NCI-H82 treated with DMSO at 0.1 percent for 48 hours (cell line): ENCODE measurements at regions not wholly inside any gene's neighbourhood (a gene's known extent, or its start where the extent isn't known, plus 50 kb on each side); places are given as distances from the start of the nearest gene placed in this dataset.
A peak's percentile ranks its signal among the peaks of the same experiment; 100 is the strongest.

Experiments
- DNase-seq: peaks from one replicate; lab custom pipeline; 2025; ENCODE audit not compliant: unreplicated experiment; lab: John Stamatoyannopoulos, UW

- peak; percentile 65 for DNase-seq
These were observed 110.7 kb downstream of the BTG1 start for GRCh38 chr12:92034858-92035401.

DNA sequence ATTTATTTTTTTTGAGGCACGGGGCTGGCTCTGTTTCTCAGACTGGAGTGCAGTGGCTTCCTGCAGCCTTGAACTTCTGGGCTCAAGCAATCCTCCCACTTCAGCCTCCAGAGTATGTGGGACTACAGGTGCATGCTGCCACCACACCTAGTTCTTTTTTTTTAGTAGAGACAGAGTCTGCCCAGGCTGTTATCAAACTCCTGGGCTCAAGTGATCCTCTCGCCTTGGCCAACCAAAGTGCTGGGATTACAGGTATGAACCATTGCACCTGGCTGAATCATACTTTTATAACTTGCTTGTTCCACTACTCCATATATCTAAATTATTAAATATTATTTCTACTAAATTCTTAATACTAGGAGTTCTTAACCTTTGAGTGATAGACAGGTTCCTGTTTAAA is 111.6 kb downstream of the BTG1 start:
- no peak for DNase-seq

DNA sequence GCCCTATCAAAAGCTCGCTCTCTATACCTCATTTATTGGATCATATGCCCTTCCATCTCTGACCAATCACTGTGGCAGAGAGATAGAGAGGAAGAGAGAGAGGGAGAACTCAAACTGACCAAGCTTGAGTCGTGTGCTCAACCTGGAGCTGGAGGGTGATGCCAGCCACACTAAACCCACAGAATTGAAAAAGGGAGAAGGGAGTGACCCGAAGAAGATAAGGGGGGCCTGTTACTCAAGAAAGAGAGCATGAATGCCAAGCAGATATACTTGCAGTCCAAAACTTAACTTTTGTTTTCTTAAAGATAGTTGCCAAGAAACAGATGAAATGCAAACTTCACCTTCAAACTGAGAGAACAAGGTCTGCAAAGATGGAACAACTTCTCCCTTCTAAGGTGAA is 112.7 kb downstream of the BTG1 start:
- no peak for DNase-seq

GRCh38 chr12:92032101-92032500 is 113.5 kb downstream of the BTG1 start:
- DNase-seq, result no peak

DNA sequence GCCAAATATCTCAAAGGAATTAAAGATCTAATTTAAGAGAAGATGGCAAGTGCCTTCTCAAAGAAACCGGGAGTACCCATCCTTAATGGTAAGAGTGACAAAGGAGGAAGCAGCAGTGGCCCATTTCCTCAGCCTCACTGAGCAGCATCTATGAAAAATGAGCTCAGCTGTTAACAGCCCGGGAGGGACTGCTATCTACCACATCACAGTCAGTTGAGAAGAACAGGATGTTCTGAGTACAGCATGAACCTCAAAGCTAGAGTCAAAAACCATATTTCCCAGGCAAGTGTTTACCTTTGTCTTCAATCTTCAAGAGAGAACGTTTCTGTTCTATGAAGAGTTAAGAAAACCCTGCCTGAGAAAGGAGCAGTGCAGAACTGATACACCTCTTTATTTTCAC is 115.0 kb downstream of the BTG1 start:
- no peak for DNase-seq

DNA sequence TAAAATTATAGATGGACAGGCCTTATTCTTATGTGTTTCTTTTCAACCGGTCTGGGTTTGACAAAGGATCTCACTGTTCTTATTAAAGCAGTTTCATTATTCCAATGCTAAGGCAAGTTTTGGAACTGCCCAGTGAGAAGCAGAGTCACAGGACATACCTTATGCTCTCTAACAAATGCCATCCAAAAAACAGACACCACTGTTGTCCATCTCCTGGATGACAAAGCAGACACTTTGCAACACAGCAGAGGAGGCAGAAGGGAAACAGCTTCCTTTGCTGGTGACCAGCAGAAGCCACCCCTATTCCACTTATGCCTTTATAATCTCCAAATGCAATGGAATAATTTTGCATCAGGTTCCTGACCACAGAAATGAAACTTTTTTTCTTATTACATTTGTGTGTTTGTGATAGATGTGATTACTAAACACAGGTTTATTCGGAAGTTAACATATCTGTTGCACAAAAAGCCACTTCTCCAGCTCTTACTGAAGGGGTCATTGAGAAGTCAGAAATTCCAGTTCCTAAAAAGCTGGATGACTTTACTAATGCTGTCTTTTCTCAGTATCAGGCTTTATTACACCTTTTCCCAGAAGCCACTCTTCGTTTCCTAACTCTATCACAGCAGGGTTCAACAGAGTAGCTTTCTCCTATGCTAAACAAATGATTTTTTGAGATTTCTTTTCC is 115.6 kb downstream of the BTG1 start:
- DNase-seq, result no peak

DNA sequence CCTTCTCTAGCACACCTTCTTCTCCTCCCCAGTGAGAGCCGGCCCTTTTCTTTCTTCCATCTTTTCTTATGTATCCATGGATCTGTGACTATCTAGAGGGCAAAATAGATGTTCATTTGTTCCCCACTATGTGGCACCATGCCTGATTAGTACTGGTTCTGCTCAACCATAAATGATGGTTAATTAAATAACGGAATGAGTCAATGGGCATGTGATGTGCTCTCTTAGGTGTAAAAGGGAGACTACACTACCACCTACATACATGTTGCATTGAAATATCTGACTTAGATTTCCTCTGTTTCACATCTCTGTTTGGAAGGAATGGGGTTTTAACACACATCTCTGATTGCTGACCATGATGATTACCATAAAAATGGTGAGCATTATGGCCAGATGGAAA is 116.5 kb downstream of the BTG1 start:
- DNase-seq, result no peak

- DNase-seq, result no peak
These were observed 117.3 kb downstream of the BTG1 start for GRCh38 chr12:92028441-92028709.

- DNase-seq, result no peak
These were observed 117.8 kb downstream of the BTG1 start for GRCh38 chr12:92027701-92028440.

DNA sequence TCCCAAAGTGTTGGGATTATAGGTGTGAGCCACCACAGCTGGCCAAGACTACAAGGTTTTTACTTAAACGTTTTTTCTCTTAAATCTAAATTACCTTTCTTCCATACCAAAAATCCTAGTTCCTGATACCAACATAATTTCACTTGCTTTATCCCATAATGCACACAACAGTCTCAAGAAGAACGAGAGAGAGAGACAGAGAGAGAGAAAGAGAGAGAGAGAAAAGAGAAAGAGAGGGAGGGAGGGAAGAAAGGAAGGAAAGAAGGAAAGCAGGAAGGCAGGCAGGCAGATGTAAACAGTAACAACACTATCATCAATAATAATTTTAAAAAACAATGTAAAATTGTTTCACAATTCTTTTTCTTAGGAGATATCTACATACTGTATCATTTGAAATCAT is 118.4 kb downstream of the BTG1 start:
- DNase-seq, result no peak

DNA sequence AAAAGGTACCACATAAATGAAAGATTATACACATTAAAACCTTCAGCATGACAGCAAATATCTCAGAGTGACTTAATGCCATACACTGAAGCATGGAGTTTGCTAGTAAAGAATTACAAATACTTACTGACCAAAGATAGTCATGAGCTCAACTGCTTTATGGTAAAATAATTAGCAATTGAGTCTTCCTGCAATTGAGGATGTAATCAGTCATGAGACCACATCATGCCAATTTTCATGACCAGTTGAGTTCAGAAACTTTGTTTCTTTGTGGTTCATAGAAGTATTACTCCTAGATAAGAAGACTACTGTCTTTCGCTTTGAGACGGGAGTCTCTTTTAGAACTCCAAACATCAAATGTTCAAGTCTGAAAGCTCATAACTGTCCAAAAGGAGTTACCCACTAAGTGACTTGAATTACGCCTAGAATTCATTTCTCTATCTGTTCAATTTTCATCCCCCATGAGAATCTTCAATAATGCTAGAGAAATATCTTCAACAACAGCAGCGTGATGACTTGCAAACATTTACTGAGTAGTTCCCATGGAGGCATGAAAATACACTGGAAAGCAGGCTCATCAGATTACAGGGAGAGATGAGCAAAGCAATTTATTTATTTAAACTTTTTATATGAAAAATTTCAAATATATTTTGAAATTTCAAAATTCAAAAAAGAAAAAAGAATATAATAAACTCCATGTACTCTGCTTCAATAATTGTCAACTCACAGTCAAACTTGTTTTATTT is 120.0 kb downstream of the BTG1 start:
- no peak for DNase-seq

DNA sequence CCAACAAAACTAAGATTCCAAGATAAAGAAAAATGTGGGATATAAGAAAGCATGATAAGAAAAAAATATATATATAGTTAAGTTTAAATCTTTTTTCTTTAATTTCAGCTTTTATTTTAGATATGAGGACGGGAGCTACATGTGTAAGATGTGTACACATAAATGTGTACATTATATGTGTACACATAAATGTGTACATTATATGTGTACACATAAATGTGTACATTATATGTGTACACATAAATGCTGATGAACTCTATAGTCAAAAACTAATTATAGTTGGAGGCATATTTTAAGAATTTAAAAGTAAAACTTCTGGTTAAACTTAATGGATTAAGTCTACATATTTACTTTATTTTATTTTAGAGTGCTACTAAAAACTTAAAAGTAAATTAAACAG is 123.6 kb downstream of the BTG1 start:
- DNase-seq, result no peak

DNA sequence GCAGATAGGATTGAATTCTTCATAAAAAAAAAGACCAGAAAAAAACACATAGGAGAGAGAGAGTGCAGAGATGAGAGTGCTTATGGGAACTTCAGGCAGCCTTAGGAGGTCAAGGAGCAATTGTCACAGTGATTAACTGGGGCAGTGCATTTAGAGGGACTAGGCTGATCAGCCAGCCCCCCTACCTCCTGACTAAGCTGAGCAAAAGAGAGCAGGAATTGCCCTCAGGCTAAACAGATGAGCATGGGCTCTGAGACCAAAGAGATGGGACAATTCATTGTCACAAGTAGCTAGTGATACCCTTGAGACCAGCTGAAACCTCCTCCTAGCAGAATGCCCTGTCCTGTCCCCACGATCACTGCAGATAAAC is 124.0 kb downstream of the BTG1 start:
- peak; percentile 2 for DNase-seq

DNA sequence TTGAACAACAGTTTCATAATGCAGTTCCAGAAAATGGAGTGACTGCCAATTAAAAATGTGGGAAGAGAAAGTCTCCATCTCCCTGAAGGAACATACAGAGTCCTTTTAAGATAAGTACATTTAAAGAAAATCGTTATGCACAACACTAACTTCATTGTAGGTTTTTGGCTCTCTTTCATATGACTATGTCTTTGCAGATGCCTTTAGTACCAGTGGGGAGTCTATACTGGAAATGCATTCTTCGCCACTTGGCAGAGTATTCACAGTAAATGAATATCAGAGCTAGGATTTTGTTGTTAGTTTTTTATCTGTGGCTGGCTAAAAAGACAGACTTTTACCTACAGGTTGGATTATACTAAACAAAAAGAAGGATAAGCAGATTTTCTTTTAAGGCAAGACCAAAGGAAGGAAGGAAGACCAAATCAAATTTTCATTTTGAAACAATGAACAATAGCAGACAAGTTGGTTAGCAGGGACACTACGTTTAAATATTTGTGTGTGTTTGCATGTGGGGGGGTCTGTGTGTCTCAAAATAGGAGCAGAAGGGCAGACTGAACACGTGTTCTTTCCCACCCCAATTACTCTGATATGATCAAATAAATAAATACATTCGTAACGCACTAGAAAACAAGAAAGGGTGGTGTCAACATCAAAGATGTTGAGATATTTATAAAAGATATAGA is 124.5 kb downstream of the BTG1 start:
- no peak for DNase-seq

GRCh38 chr12:92019491-92020277 is 126.0 kb downstream of the BTG1 start:
- no peak for DNase-seq

GRCh38 chr12:92012691-92013090 is 133.0 kb downstream of the BTG1 start:
- DNase-seq, result no peak

DNA sequence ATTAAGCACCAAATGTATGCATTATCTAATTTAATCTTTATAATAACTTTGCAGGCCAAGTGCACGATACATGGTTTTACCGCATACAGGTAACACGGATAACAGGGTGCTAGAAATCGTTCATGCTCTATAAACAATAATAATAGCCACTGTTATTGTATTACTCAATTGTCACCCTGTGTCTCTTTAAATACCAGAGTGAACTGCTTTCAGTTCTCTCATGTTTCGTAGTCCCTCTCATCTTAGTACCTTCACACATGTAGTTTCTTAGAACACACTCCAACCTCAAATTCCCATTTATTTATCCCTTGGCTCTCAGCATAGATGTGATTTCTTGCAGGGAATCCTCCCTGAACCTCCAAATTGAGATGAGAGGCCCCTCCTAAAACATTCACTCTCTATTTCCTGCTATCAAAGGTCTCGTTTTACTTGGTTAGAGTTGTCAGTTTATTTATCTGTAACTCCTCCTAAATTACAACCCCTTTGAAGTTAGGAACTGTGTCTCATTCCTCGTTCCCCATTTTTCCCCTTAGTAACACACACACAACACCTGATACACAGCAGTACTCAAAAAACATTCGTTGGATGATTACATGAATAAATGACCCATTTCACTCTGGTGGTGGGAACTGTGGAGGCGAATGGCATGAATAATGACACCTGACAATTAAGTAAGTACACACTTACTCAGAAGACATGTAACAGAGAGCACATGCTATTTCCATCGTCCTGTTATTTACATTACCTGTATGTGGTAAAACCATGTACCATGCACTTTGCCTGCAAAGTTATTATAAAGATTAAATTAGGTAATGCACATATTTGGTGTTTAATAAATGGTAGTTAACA is 134.6 kb downstream of the BTG1 start:
- no peak for DNase-seq

DNA sequence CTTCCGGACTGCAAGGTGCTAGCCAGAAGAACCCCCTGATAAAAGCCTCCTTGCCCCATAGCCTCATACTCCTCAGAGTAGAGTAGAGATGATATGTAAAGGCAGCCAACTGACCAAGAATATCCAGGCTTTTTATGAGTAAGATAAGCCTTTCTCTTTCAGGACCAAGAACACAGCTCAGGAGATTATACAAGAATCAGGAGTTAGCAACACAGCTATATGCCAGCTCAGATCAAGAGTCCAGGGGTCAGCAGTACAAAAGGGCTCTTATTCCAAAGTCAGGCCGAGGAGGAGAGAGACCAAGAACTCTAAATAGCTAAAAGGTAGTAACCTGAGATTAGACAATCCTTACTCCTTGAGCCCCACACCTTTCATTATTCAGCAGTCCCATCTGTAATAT is 135.3 kb downstream of the BTG1 start:
- no peak for DNase-seq

DNA sequence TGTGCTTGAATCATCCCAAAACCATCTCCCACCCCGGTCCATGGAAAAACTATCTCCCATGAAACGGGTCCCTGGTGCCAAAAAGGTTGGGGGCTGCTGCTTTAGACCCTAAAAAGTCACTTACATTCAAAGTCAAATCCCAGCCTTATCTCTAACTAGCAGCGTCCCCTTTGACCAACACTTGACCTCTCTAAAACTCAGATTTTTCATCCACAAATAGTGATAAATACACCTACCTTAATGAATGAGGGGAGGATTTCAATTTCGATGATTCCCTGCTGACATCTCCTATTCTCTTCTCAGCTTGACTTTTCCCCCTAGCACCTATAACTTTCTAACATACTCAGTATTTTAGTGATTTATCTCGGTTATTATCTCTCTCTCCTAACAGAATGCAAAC is 137.3 kb downstream of the BTG1 start:
- no peak for DNase-seq

- no peak for DNase-seq
These were observed 137.9 kb downstream of the BTG1 start for GRCh38 chr12:92007787-92008186.
